ENCODE measurements at regions not wholly inside any gene's neighbourhood (a gene's known extent, or its start where the extent isn't known, plus 50 kb on each side); places are given as distances from the start of the nearest gene placed in this dataset.

DNA sequence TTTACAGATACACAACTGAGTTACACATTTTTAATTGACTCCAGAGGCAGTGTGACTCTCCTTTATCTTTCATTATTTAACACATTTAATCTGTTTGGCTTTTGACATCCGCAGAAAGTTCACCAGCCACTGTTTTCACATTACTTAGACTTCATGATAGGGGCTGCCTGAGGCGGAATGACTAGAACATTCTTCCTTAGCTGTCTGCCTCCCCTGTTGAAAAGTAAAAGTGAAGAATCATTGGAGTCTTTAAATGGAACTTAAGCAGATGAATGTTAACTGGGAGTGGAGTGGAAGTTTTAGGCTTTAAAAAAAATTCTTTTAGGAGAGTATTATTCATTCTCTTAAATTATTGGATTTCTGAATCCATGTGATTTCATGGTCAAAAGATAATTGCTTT lies 229.2 kb upstream of the MTNR1B start:
- TF ChIP-seq, protein P1, sequence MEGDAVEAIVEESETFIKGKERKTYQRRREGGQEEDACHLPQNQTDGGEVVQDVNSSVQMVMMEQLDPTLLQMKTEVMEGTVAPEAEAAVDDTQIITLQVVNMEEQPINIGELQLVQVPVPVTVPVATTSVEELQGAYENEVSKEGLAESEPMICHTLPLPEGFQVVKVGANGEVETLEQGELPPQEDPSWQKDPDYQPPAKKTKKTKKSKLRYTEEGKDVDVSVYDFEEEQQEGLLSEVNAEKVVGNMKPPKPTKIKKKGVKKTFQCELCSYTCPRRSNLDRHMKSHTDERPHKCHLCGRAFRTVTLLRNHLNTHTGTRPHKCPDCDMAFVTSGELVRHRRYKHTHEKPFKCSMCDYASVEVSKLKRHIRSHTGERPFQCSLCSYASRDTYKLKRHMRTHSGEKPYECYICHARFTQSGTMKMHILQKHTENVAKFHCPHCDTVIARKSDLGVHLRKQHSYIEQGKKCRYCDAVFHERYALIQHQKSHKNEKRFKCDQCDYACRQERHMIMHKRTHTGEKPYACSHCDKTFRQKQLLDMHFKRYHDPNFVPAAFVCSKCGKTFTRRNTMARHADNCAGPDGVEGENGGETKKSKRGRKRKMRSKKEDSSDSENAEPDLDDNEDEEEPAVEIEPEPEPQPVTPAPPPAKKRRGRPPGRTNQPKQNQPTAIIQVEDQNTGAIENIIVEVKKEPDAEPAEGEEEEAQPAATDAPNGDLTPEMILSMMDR (optimal IDR thresholded peaks at IDR 0.05 in 1 of 3, IDR thresholded peaks at IDR 0.05 in 1 of 3, conservative IDR thresholded peaks at IDR 0.05 in 1 of 3; ENCODE audit: extremely low read depth in 1 of 3, insufficient read depth in 2 of 3, low read length in 3 of 3) = no peak
- no peak for TF ChIP-seq EZH2 (IDR thresholded peaks at IDR 0.05; ENCODE audit: low read length)
- no peaks in the 10 kb centered on the region for H3K9me1 ChIP-seq (ENCODE audit: control insufficient read depth, extremely low read depth, insufficient read depth, low read length)
- peaks cover 5% of the 10 kb centered on the region for H3K27me3 ChIP-seq (ENCODE audit: control insufficient read depth, extremely low read depth, insufficient read depth, low read length)
- H3K9me3 ChIP-seq (ENCODE audit: control insufficient read depth, low read depth, low read length) = no peaks in the 10 kb centered on the region
- H3K4me1 ChIP-seq (ENCODE audit: control insufficient read depth, extremely low read depth, insufficient read depth, low read length) = no peaks in the 10 kb centered on the region
- no peaks in the 10 kb centered on the region for H3K36me3 ChIP-seq (ENCODE audit: control insufficient read depth in 2 of 2, extremely low read depth in 1 of 2, insufficient read depth in 2 of 2, low read length in 2 of 2)
- dilution Hi-C loops (cut with MboI; ENCODE audit: extremely low pct_ligation_motif_present, low sequenced_read_pairs) = no loop called here
- H3K9ac ChIP-seq (ENCODE audit: control insufficient read depth, extremely low read depth, insufficient read depth, low read length) = no peak overlapping the region
- FAIRE-seq = no peak
- H3K4me3 ChIP-seq (ENCODE audit: control insufficient read depth in 2 of 3, extremely low read depth in 1 of 3, insufficient read depth in 2 of 3, low read depth in 1 of 3, low read length in 3 of 3) = no peak overlapping the region
- no peak overlapping the region for H2AFZ ChIP-seq (ENCODE audit: control insufficient read depth, low read length)
- H3K79me2 ChIP-seq (ENCODE audit: control insufficient read depth, insufficient read depth, low read length) = no peaks in the 10 kb centered on the region
- no peaks in the 10 kb centered on the region for H4K20me1 ChIP-seq (ENCODE audit: control insufficient read depth, extremely low read depth, insufficient read depth, low read length)
- no peak overlapping the region for H3K4me2 ChIP-seq (ENCODE audit: control insufficient read depth, extremely low read depth, insufficient read depth, low read depth, low read length)
- no peak overlapping the region for H3K27ac ChIP-seq (ENCODE audit: control insufficient read depth, insufficient read depth, low read length)
- no peak for DNase-seq (ENCODE audit: low read depth, low spot score)

DNA sequence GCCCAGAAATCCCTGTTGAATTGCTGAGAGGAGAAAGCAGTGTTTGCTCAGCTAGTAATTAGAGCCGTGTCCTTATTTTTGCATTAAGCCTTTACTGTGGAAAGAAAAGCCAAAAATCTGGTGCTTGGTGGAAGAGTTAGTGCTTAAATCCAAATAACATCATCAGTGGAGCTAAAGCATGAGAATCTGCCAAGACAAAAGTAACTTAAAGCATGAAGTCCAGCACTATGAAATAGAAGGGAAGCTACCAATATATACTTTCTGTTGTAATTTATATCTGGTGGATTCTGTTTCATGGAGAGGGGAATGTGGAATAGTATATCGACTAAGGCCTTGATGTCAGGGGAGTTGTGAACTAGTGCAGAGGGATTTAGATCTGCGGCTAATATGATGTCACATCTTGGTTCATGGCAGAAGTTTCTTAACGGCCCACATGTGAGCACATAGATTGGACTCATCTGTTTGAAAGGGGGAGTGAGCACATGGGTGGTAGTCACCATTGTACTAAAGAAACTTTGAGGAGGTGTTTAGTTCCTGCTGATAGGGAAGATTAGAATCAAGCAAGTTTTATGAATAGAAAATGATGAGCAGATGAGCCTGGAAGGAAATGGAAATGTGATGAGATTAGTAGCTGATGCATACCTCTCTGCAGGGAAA lies 224.4 kb upstream of the MTNR1B start:
- Histone ChIP-seq H4K20me1 (ENCODE audit: control insufficient read depth, extremely low read depth, insufficient read depth, low read length) (no peaks in the 10 kb centered on the region), H3K4me1 (ENCODE audit: control insufficient read depth, extremely low read depth, insufficient read depth, low read length) (no peaks in the 10 kb centered on the region), H3K27me3 (ENCODE audit: control insufficient read depth, extremely low read depth, insufficient read depth, low read length) (no peaks in the 10 kb centered on the region), H3K36me3 (ENCODE audit: control insufficient read depth in 2 of 2, extremely low read depth in 1 of 2, insufficient read depth in 2 of 2, low read length in 2 of 2) (no peaks in the 10 kb centered on the region), H3K27ac (ENCODE audit: control insufficient read depth, insufficient read depth, low read length) (no peak overlapping the region), H3K4me2 (ENCODE audit: control insufficient read depth, extremely low read depth, insufficient read depth, low read depth, low read length) (no peak overlapping the region), H3K9me3 (ENCODE audit: control insufficient read depth, low read depth, low read length) (no peaks in the 10 kb centered on the region), H3K9ac (ENCODE audit: control insufficient read depth, extremely low read depth, insufficient read depth, low read length) (no peak overlapping the region), H2AFZ (ENCODE audit: control insufficient read depth, low read length) (no peak overlapping the region), H3K9me1 (ENCODE audit: control insufficient read depth, extremely low read depth, insufficient read depth, low read length) (no peaks in the 10 kb centered on the region), H3K4me3 (ENCODE audit: control insufficient read depth in 2 of 3, extremely low read depth in 1 of 3, insufficient read depth in 2 of 3, low read depth in 1 of 3, low read length in 3 of 3) (no peak overlapping the region), H3K79me2 (ENCODE audit: control insufficient read depth, insufficient read depth, low read length) (no peaks in the 10 kb centered on the region)
- DNase-seq (ENCODE audit: low read depth, low spot score) = no peak
- no peak for FAIRE-seq
- dilution Hi-C loops (cut with MboI; ENCODE audit: extremely low pct_ligation_motif_present, low sequenced_read_pairs) = no loop called here
- no peak for TF ChIP-seq EZH2 (IDR thresholded peaks at IDR 0.05; ENCODE audit: low read length)
- TF ChIP-seq, protein P1 (optimal IDR thresholded peaks at IDR 0.05 in 1 of 3, IDR thresholded peaks at IDR 0.05 in 1 of 3, conservative IDR thresholded peaks at IDR 0.05 in 1 of 3; ENCODE audit: extremely low read depth in 1 of 3, insufficient read depth in 2 of 3, low read length in 3 of 3) = no peak

Measured in keratinocyte (primary cell).